DMS53 (cell line): ENCODE measurements at regions not wholly inside any gene's neighbourhood (a gene's known extent, or its start where the extent isn't known, plus 50 kb on each side); places are given as distances from the start of the nearest gene placed in this dataset.

Experiments used
- DNase-seq: peaks from one replicate; lab custom pipeline; 2025; lab: John Stamatoyannopoulos, UW

GRCh38 chr18:68525091-68525490, 189.8 kb downstream of the TMX3 start:
- DNase-seq: no peak

- DNase-seq: no peak
Measured at GRCh38 chr18:68520406-68521075, 194.4 kb downstream of the TMX3 start.

DNA sequence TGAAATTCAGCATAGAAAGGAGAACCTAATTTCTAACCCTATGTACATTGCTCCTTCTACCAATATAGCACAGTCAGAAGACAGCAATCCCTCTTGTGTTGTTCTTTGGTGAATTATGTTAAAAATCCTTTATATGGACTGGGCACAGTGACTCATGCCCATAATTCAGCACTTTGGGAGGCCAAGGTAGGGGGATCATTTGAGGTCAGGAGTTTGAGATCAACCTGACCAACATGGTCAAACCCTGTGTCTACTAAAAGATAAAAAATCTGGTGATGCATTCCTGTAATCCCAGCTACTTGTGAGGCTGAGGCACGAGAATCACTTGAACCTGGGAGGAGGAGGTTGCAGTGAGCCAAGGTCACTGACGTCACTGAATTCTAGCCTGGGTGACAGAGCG, 195.6 kb downstream of the TMX3 start:
- DNase-seq: no peak

- DNase-seq: no peak
Measured at GRCh38 chr18:68509902-68510301, 205.0 kb downstream of the TMX3 start.

DNA sequence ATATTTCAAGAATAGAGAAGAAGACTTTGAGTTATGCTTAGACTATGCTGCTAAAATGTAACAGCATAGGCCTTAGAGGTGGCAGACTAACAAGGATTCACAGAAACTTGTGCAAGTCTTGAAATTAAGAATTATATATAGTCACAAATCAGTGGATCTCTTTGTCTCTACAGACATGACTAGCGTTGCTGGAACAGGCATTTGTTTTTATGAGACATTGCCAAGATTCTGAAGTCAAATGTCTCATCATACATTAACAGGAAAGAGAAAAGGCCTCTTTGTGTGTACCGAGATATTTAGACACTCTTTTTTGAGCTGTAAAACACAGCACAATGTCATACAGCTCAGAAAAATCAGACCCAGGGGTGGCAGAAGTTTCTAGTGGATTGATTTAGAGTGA, 207.1 kb downstream of the TMX3 start:
- DNase-seq: no peak

DNA sequence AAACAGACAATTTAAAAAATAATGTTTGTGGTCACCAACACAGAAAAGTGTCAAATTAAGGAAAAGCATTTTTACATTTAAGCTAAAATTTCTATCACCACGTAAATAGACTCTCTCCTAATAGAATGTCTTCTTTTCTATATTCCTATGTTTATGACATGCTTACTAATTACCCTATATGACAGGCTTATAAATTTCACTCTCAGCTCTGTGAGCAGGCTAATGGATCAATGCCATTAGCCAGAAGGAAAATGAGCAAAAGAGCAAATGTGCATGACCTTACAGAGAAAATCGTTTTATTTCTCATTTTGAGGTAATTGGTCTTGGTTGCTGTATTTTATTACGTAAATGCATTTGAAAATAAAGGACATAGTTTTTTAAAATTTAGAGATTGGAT, 209.7 kb downstream of the TMX3 start:
- no peak for DNase-seq

DNA sequence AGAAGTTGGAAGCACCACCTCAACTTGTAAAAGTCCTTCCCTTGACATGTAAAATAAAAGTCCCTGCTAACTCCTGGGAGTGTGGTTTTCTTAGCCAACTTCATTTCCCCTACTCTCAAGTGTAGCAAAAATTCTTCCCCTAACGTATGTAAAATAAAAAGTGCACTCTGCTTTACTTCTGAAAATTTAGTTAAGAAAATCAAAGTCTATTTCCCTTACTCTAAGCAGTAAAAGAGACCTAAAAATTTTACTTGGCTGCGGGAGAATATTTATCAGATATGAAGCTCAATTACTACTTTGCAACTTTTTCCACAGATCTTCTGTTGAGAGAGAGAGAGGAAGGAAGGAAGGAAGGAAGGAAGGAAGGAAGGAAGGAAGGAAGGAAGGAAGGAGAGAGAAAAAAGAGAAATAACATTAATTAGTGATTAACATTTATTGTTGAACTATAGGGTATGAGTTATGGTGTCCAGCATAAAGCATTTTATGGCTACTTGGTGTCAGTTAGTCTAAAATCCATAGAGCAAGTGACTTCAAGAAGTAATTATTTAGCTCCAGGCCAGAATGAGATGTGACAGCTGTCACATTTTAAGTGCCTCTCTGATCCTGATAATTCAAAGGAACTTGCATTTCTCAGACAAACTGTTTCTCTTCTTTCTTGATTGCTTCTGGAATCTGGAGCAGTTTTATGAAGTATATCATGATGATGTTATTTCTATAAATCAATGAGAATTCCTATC, 210.3 kb downstream of the TMX3 start:
- DNase-seq: no peak

- DNase-seq: no peak
Measured at GRCh38 chr18:68500556-68500955, 214.4 kb downstream of the TMX3 start.

- DNase-seq: no peak
Measured at GRCh38 chr18:68499141-68499540, 215.8 kb downstream of the TMX3 start.

DNA sequence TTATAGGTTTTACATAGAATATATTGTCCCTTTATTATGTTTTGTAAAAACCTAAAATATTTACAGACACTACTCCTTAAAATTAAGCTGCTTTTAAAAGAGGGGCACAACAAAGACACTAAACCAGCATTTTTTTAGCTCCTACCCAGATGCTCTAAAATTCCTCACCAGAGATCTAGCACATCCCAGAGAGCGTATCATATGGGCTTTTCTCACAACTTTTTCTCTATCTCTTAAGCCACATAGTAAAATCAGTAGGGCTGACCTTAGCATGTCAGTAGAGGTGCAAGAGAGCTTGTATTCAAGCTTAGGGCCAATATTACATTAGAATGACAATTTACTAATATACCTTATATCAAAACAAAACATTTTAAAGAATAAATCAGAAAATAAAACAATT, 216.3 kb downstream of the TMX3 start:
- no peak for DNase-seq

GRCh38 chr18:68498185-68498584, 216.7 kb downstream of the TMX3 start:
- no peak for DNase-seq

DNA sequence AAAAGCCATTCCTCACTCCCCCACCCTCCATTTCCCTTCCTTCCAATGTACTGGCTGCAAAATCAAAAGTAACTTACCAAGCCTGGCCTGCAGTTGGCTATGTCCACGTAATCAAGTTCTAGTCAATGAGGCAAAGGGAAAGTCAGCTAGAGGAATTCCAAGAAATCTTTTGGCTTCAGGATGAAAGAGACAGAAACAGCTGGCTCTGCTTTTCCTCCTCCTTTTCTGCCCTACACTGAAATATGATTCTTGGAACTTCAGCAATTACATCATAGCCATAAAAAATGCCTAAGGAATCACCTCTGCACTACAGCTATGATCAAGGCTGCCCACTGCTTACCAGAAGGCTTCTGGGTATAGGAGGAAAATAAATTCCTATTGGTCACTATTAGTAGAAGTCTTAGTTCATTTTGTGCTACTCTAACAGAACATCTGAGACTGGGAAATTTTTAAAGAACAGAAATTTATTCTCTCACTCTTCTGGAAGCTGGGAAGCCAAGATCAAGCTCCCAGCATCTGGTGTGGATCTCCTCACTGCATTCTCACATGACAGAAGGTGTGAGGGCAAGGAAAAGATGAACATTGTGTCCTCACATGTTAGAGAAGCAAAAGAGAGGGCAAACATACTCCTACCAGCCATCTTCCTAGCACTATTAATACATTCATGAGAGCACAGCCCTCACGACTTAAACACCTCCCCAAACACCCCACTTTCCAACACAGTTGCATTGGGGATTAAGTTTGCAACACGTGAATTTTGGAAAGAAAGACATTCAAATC, 219.9 kb downstream of the TMX3 start:
- peak; percentile 19 for DNase-seq

DNA sequence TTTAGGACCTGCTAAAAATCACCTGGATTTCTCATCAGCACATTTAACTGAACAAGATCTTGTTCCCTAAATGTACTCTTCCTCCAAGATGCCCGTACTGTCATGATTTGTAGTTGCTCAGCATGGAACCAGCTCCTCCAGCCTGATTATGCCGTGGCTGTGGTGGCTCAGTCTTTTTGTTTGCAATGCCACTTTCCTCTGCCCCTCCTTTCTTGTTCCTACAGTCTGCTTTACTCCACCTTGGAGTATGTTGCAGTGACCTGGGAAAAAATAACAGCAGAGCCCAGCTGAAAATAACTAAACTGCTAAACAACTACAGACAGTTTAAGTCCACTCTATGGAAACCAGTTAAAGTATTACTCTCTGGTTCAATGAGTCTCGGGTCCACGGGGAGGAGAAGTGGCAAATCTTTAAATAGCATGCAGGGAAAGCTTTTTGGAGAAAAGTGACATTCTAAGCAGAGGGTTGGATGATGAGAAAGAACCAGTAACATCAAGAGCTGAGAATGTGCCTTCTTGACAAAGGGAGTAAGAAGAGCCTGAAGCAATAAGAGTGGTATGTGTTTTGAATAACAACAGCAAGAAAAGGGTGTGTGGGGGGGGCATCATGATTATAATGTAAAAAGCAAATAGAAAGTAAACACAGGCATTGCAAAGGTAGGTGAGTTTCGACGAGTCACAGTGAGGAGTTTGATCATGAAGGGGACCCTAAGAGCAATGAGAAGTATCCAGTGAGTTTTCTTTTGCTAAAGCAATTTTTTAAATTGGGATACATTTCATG, 225.7 kb downstream of the TMX3 start:
- no peak for DNase-seq

GRCh38 chr18:68484241-68484640, 230.7 kb downstream of the TMX3 start:
- DNase-seq: peak; percentile 69

GRCh38 chr18:68482815-68483214, 232.1 kb downstream of the TMX3 start:
- no peak for DNase-seq

GRCh38 chr18:68480196-68480595, 234.7 kb downstream of the TMX3 start:
- peak; percentile 74 for DNase-seq

- DNase-seq: peak; percentile 64
Measured at GRCh38 chr18:68478246-68478645, 236.7 kb downstream of the TMX3 start.

DNA sequence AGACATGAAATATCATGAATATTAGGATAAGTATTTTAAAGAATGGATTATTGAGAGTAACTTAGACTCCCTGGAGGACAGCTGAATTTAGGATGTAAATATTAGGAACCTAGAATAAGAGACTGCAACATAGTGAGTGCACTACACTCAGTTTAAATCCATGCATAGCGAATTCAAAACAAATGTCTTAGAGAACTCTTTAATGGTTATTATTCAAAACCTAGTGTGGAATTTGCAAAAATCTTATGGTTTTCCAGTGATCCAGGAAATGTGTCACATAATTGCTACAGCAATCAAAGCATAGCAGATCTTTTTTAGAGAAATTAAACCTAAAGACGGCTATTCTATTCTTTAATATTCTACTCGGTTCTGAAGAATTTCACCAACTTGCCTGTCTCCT, 239.0 kb downstream of the TMX3 start:
- DNase-seq: no peak

GRCh38 chr18:68472701-68473295, 242.1 kb downstream of the TMX3 start:
- DNase-seq: no peak

DNA sequence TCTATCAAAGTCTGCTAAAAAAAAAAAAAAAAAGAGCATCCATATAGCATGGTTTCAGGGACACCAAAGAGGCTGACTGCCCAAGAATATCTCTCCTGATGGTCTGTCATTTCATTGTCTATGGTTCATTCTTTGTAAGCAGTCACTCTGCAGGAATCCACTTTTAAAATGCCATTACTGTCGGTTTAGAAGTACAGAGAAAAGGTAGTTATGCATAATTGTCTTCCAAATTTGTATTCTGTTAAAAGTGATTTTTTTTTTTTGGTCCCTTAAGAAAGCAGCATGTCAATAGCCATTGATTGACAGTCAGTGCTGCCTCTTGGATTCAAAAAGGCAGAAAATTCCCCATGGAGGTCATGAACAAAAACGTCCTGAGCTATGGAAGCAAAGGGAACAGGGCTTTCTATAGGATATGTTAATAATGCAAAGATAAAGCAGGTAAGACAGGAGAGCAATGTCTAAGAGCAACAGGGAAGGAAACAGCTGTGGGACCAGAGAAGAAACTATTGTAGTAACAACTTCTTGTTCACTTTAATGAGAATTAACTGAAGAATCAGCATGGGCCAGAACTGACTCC, 245.8 kb downstream of the TMX3 start:
- DNase-seq: no peak

- peak; percentile 74 for DNase-seq
Measured at GRCh38 chr18:68467957-68468356, 247.0 kb downstream of the TMX3 start.
